HepG2 (cell line): ENCODE measurements at regions not wholly inside any gene's neighbourhood (a gene's known extent, or its start where the extent isn't known, plus 50 kb on each side); places are given as distances from the start of the nearest gene placed in this dataset.

Source experiments
- ATAC-seq: fragments of 200-7000 bp; cut with Tn5 transposase; 3 replicates; pipeline ENCODE4 v1.9.1; 2020; ENCODE audit warnings: mild to moderate bottlenecking, moderate library complexity
- BruUV-seq: library from RNA; stranded (reverse); fragments of 400-500 nt; replicated peaks from 2 replicates; lab custom pipeline; 2021; lab: Mats Ljungman, UMichigan
- CTCF ChIA-PET: fragments of 300-600 bp; formaldehyde crosslinking; extraction: SDS; loops from one replicate; lab custom pipeline; 2021; ENCODE audit warnings: low total read pairs, inconsistent platforms, low intra/inter-chr PET ratio; lab: Yijun Ruan, JAX
- POLR2A ChIA-PET: fragments of 350-600 bp; sonication (Branson Sonifier 250); formaldehyde crosslinking; loops from one replicate; lab custom pipeline; 2020; ENCODE audit warnings: antibody characterized with exemption, inconsistent platforms; lab: Yijun Ruan, JAX
- DNase-seq: peaks from one replicate; pipeline ENCODE4 v3.0.0-alpha.2; 2015; ENCODE audit warnings: low spot score
- FAIRE-seq: peaks from 3 replicates; lab custom pipeline; 2011; peaks lifted over from hg19 to GRCh38; lab: Jason Lieb, UNC
- H2AFZ ChIP-seq: one replicate; pipeline ENCODE4 v1.6.1; 2011; ENCODE audit warnings: low read length, inconsistent platforms
- H3K27ac ChIP-seq: fragments of 300-600 bp; 3 replicates; pipeline ENCODE4 v1.8.0; 2011; ENCODE audit warnings: mixed run types, mild to moderate bottlenecking, mixed read lengths, low read length, inconsistent platforms; ENCODE audit not compliant: insufficient read depth; ENCODE audit errors: extremely low read length
- H3K27me3 ChIP-seq, 2 experiments: fragments of 200-600 bp in 1 of 2; 2 replicates in 1 of 2; 3 replicates in 1 of 2; pipeline versions ENCODE4 v1.6.0 to v1.8.0; 2011; ENCODE audit warnings: low read length in 2 of 2, mild to moderate bottlenecking in 2 of 2, moderate library complexity in 2 of 2, inconsistent platforms in 1 of 2; ENCODE audit not compliant: insufficient read depth in 2 of 2, control insufficient read depth in 1 of 2
- H3K36me3 ChIP-seq, 2 experiments: fragments of 200-600 bp in 1 of 2; replicated peaks in 1 of 2; 2 replicates in 1 of 2; 3 replicates in 1 of 2; pipeline versions ENCODE4 v1.5.1 to v1.8.0; 2011; ENCODE audit warnings: low read length in 2 of 2, inconsistent platforms in 1 of 2; ENCODE audit not compliant: insufficient read depth in 2 of 2, control insufficient read depth in 1 of 2
- H3K4me1 ChIP-seq: 2 replicates; pipeline ENCODE4 v1.5.1; 2012; ENCODE audit warnings: low read length, inconsistent platforms; ENCODE audit not compliant: insufficient read depth
- H3K4me2 ChIP-seq: 2 replicates; pipeline ENCODE4 v1.6.0; 2011; ENCODE audit warnings: low read depth, low read length, inconsistent platforms
- H3K4me3 ChIP-seq, 3 experiments: fragments of 200-600 bp in 1 of 3; sonication (generic), shearing (Covaris generic) in 1 of 3; replicated peaks in 1 of 3; 2 replicates each; pipeline ENCODE4 v1.5.1; 2011 to 2016; ENCODE audit warnings: low read length in 3 of 3, inconsistent platforms in 2 of 3, low read depth in 2 of 3, mild to moderate bottlenecking in 2 of 3, control low read depth in 1 of 3, mixed read lengths in 1 of 3; ENCODE audit not compliant: insufficient read depth in 1 of 3
- H3K79me2 ChIP-seq: one replicate; pipeline ENCODE4 v1.6.1; 2011; ENCODE audit warnings: low read length, inconsistent platforms; ENCODE audit not compliant: insufficient read depth
- H3K9ac ChIP-seq: 2 replicates; pipeline ENCODE4 v1.6.0; 2011; ENCODE audit warnings: mild to moderate bottlenecking, low read depth, low read length, inconsistent platforms; ENCODE audit not compliant: insufficient read depth
- H3K9me3 ChIP-seq: 2 replicates; pipeline ENCODE4 v1.5.1; 2012; ENCODE audit warnings: mild to moderate bottlenecking, low read length
- H4K20me1 ChIP-seq: 2 replicates; pipeline ENCODE4 v1.6.0; 2011; ENCODE audit warnings: inconsistent platforms, mild to moderate bottlenecking, low read length, moderate library complexity; ENCODE audit not compliant: insufficient read depth
- CHCHD3 ChIP-seq: sonication (generic); formaldehyde crosslinking; IDR thresholded peaks from 2 replicates; pipeline ENCODE4 v1.8.0; 2022; ENCODE audit warnings: mild to moderate bottlenecking, missing genetic modification reagents, moderate library complexity
- E2F1 ChIP-seq: sonication (generic); formaldehyde crosslinking; IDR thresholded peaks from 2 replicates; pipeline ENCODE4 v1.5.0; 2020; ENCODE audit warnings: missing genetic modification reagents
- FOXA1 ChIP-seq, 2 experiments: fragments of 450-650 bp in 1 of 2; sonication (generic) in 1 of 2; formaldehyde crosslinking in 1 of 2; IDR thresholded peaks; 2 replicates each; pipeline versions ENCODE4 v1.4.0 to v1.6.1; 2016 to 2020; ENCODE audit warnings: missing genetic modification reagents in 1 of 2
- FUBP1 ChIP-seq: sonication (generic); formaldehyde crosslinking; IDR thresholded peaks from 2 replicates; pipeline ENCODE4 v1.5.1; 2020; ENCODE audit warnings: missing genetic modification reagents, mild to moderate bottlenecking, borderline replicate concordance
- HBP1 ChIP-seq: IDR thresholded peaks from 2 replicates; pipeline ENCODE4 v1.6.1; 2016; ENCODE audit warnings: low read depth, control low read depth
- IRF9 ChIP-seq: sonication (generic); formaldehyde crosslinking; IDR thresholded peaks from 2 replicates; pipeline ENCODE4 v1.8.0; 2022; ENCODE audit warnings: missing genetic modification reagents, mild to moderate bottlenecking, borderline replicate concordance
- PRMT3 ChIP-seq: sonication (generic); formaldehyde crosslinking; IDR thresholded peaks from 2 replicates; pipeline ENCODE4 v1.8.1; 2022; ENCODE audit warnings: low read depth, mild to moderate bottlenecking, moderate library complexity, missing genetic modification reagents, borderline replicate concordance
- REST ChIP-seq, 2 experiments: IDR thresholded peaks; 2 replicates each; pipeline ENCODE4 v1.6.1; 2011 to 2012; ENCODE audit warnings: low read length in 2 of 2, borderline replicate concordance in 1 of 2, low read depth in 1 of 2, mild to moderate bottlenecking in 1 of 2, moderate library complexity in 1 of 2
- ZNF550 ChIP-seq: sonication (generic); formaldehyde crosslinking; IDR thresholded peaks from 2 replicates; pipeline ENCODE4 v1.4.0; 2020; ENCODE audit warnings: mild to moderate bottlenecking, missing genetic modification reagents, borderline replicate concordance
- ZNF552 ChIP-seq: sonication (generic); formaldehyde crosslinking; IDR thresholded peaks from 2 replicates; pipeline ENCODE4 v1.9.0; 2022; ENCODE audit warnings: missing genetic modification reagents, mild to moderate bottlenecking, borderline replicate concordance
- WGBS: methylation state at CpG from one replicate; pipeline ENCODE4 v1.1.6; 2017; ENCODE audit warnings: low lambda C conversion rate; 5-methylcytosine and 5-hydroxymethylcytosine counted together
- in situ Hi-C: cut with HindIII; loops from 2 replicates; pipeline ENCODE4 v1.10.0; 2017; ENCODE audit warnings: low pct_unique_long_range_greater_than_20kb; ENCODE audit not compliant: extremely low pct_ligation_motif_present
- intact Hi-C: fragments of 100-400 bp; cut with micrococcal nuclease; formaldehyde crosslinking; loops from one replicate; pipeline ENCODE4 v1.10.0; 2022; ENCODE audit not compliant: unreplicated experiment

GRCh38 chr13:23086968-23087623 is 93.7 kb upstream of the SGCG start:
- intact Hi-C loops: no loop called here
- no peak overlapping the region for H3K9ac ChIP-seq
- in situ Hi-C loops: no loop called here
- DNase-seq: no peak
- no peak for FAIRE-seq
- TF ChIP-seq PRMT3 (CRISPR knock-in tag) (no peak), FUBP1 (CRISPR knock-in tag) (no peak), E2F1 (no peak), FOXA1 (IDR thresholded peaks at IDR 0.05) (no peak), FOXA1 (CRISPR knock-in tag; IDR thresholded peaks at IDR 0.05) (no peak), ZNF550 (CRISPR knock-in tag) (no peak), HBP1 (CRISPR knock-in tag) (no peak), CHCHD3 (CRISPR knock-in tag) (no peak), IRF9 (CRISPR knock-in tag) (no peak), REST (IDR thresholded peaks at IDR 0.05; ENCODE audit: borderline replicate concordance in 1 of 2, low read depth in 1 of 2, low read length in 2 of 2) (no peak), ZNF552 (CRISPR knock-in tag) (no peak)
- H3K4me3 ChIP-seq: no peak overlapping the region
- no peak overlapping the region for H3K4me2 ChIP-seq
- H3K4me1 ChIP-seq: no peaks in the 10 kb centered on the region
- no peaks in the 10 kb centered on the region for H3K36me3 ChIP-seq
- no peaks in the 10 kb centered on the region for H3K27me3 ChIP-seq
- ChIA-PET POLR2A (no interaction called here), CTCF (no interaction called here)
- H3K9me3 ChIP-seq: no peaks in the 10 kb centered on the region
- no peak for ATAC-seq
- no TSS peak for BruUV-seq
- H2AFZ ChIP-seq: no peak overlapping the region
- WGBS: 0% methylated on average over 2 of the region's 2 CpGs
- H4K20me1 ChIP-seq: no peaks in the 10 kb centered on the region
- H3K79me2 ChIP-seq: no peaks in the 10 kb centered on the region
- H3K27ac ChIP-seq: no peak overlapping the region
